Mucosa of rectum (tissue), 2 donors: ENCODE measurements at regions not wholly inside any gene's neighbourhood (a gene's known extent, or its start where the extent isn't known, plus 50 kb on each side); places are given as distances from the start of the nearest gene placed in this dataset.
"Not testable (repeated sequence)": the region's sequence is repeated elsewhere in the genome, so short reads cannot be mapped to it uniquely, and the experiment has no call there.

Source experiments
- H3K27ac ChIP-seq, 2 donors: one replicate each; pipeline ENCODE4 v1.7.0; 2013; ENCODE audit warnings: inconsistent platforms in 2 of 2, low read depth in 2 of 2, low read length in 2 of 2
- H3K27me3 ChIP-seq, 2 donors: one replicate each; pipeline ENCODE4 v1.7.0; 2013; ENCODE audit warnings: low read length in 2 of 2; ENCODE audit not compliant: control insufficient read depth in 2 of 2, insufficient read depth in 2 of 2
- H3K36me3 ChIP-seq, 2 donors: one replicate each; pipeline ENCODE4 v1.7.0; 2013; ENCODE audit warnings: low read length in 2 of 2; ENCODE audit not compliant: control insufficient read depth in 2 of 2, insufficient read depth in 2 of 2
- H3K4me1 ChIP-seq, 2 donors: one replicate each; pipeline ENCODE4 v1.7.0; 2013; ENCODE audit warnings: low read length in 2 of 2, mild to moderate bottlenecking in 1 of 2; ENCODE audit not compliant: control insufficient read depth in 2 of 2, insufficient read depth in 2 of 2
- H3K4me3 ChIP-seq, 2 donors: one replicate each; pipeline ENCODE4 v1.7.0; 2013; ENCODE audit warnings: low read length in 2 of 2
- H3K9ac ChIP-seq, 2 donors: one replicate each; pipeline ENCODE4 v1.7.0; 2013; ENCODE audit warnings: low read length in 2 of 2, low read depth in 1 of 2, mild to moderate bottlenecking in 1 of 2
- H3K9me3 ChIP-seq, 2 donors: one replicate each; pipeline ENCODE4 v1.7.0; 2013; ENCODE audit warnings: low read length in 2 of 2; ENCODE audit not compliant: control insufficient read depth in 2 of 2
- donor health status: healthy.
- donor health status: Normal muscosa, but diverticular disease.

GRCh38 chr6:15824811-15825210 lies 162.0 kb upstream of the DTNBP1 start:
- no peaks in the 10 kb centered on the region for H3K27me3 ChIP-seq
- no peak overlapping the region for H3K27ac ChIP-seq
- H3K9me3 ChIP-seq: no peaks in the 10 kb centered on the region
- H3K4me1 ChIP-seq: no peaks in the 10 kb centered on the region
- H3K4me3 ChIP-seq: no peak overlapping the region
- no peaks in the 10 kb centered on the region for H3K36me3 ChIP-seq
- H3K9ac ChIP-seq: no peak overlapping the region

GRCh38 chr6:15823838-15824414 lies 161.1 kb upstream of the DTNBP1 start:
- no peak overlapping the region for H3K4me3 ChIP-seq
- H3K9me3 ChIP-seq: no peaks in the 10 kb centered on the region
- H3K9ac ChIP-seq: no peak overlapping the region
- H3K4me1 ChIP-seq: no peaks in the 10 kb centered on the region
- H3K27ac ChIP-seq: no peak overlapping the region
- H3K36me3 ChIP-seq: no peaks in the 10 kb centered on the region
- H3K27me3 ChIP-seq: no peaks in the 10 kb centered on the region

GRCh38 chr6:15822835-15823234 lies 160.0 kb upstream of the DTNBP1 start:
- Histone ChIP-seq H3K4me1 (no peaks in the 10 kb centered on the region), H3K4me3 (no peak overlapping the region), H3K9me3 (no peaks in the 10 kb centered on the region), H3K27me3 (no peaks in the 10 kb centered on the region), H3K9ac (no peak overlapping the region), H3K36me3 (no peaks in the 10 kb centered on the region), H3K27ac (no peak overlapping the region)

- Histone ChIP-seq H3K4me1 (no peaks in the 10 kb centered on the region), H3K9me3 (no peaks in the 10 kb centered on the region), H3K9ac (no peak overlapping the region), H3K36me3 (no peaks in the 10 kb centered on the region), H3K27me3 (no peaks in the 10 kb centered on the region), H3K27ac (no peak overlapping the region), H3K4me3 (no peak overlapping the region)
These were observed 157.0 kb upstream of the DTNBP1 start for GRCh38 chr6:15819841-15820240.

- Histone ChIP-seq H3K9ac (no peak overlapping the region), H3K4me3 (no peak overlapping the region), H3K27ac (no peak overlapping the region), H3K9me3 (no peaks in the 10 kb centered on the region), H3K4me1 (no peaks in the 10 kb centered on the region), H3K36me3 (no peaks in the 10 kb centered on the region), H3K27me3 (no peaks in the 10 kb centered on the region)
These were observed 156.4 kb upstream of the DTNBP1 start for GRCh38 chr6:15819226-15819625.

- H3K36me3 ChIP-seq: no peaks in the 10 kb centered on the region
- H3K4me1 ChIP-seq: no peaks in the 10 kb centered on the region
- H3K9me3 ChIP-seq: no peaks in the 10 kb centered on the region
- no peak overlapping the region for H3K4me3 ChIP-seq
- H3K9ac ChIP-seq: no peak overlapping the region
- no peak overlapping the region for H3K27ac ChIP-seq
- H3K27me3 ChIP-seq: no peaks in the 10 kb centered on the region
These were observed 155.7 kb upstream of the DTNBP1 start for GRCh38 chr6:15818491-15818890.

GRCh38 chr6:15818044-15818443 lies 155.2 kb upstream of the DTNBP1 start:
- Histone ChIP-seq H3K4me3 (no peak overlapping the region), H3K36me3 (no peaks in the 10 kb centered on the region), H3K27ac (no peak overlapping the region), H3K9me3 (no peaks in the 10 kb centered on the region), H3K9ac (no peak overlapping the region), H3K4me1 (no peaks in the 10 kb centered on the region), H3K27me3 (no peaks in the 10 kb centered on the region)

GRCh38 chr6:15817100-15817499 lies 154.3 kb upstream of the DTNBP1 start:
- Histone ChIP-seq H3K9ac (no peak overlapping the region), H3K9me3 (no peaks in the 10 kb centered on the region), H3K36me3 (no peaks in the 10 kb centered on the region), H3K27ac (no peak overlapping the region), H3K4me3 (no peak overlapping the region), H3K4me1 (no peaks in the 10 kb centered on the region), H3K27me3 (no peaks in the 10 kb centered on the region)

- no peaks in the 10 kb centered on the region for H3K27me3 ChIP-seq
- no peaks in the 10 kb centered on the region for H3K9me3 ChIP-seq
- H3K4me1 ChIP-seq: no peaks in the 10 kb centered on the region
- no peak overlapping the region for H3K27ac ChIP-seq
- no peak overlapping the region for H3K9ac ChIP-seq
- H3K4me3 ChIP-seq: no peak overlapping the region
- H3K36me3 ChIP-seq: no peaks in the 10 kb centered on the region
These were observed 153.8 kb upstream of the DTNBP1 start for GRCh38 chr6:15816661-15817060.

GRCh38 chr6:15813698-15814097 lies 150.9 kb upstream of the DTNBP1 start:
- not testable (repeated sequence) for H3K36me3 ChIP-seq, H3K27me3 ChIP-seq, H3K4me3 ChIP-seq, H3K9me3 ChIP-seq, H3K4me1 ChIP-seq, H3K27ac ChIP-seq, H3K9ac ChIP-seq

- Histone ChIP-seq H3K9me3 (no peaks in the 10 kb centered on the region), H3K36me3 (no peaks in the 10 kb centered on the region), H3K27me3 (no peaks in the 10 kb centered on the region), H3K9ac (no peak overlapping the region), H3K4me1 (no peaks in the 10 kb centered on the region), H3K27ac (no peak overlapping the region), H3K4me3 (no peak overlapping the region)
These were observed 148.3 kb upstream of the DTNBP1 start for GRCh38 chr6:15811107-15811506.
